H1 (cell line): ENCODE measurements at regions not wholly inside any gene's neighbourhood (a gene's known extent, or its start where the extent isn't known, plus 50 kb on each side); places are given as distances from the start of the nearest gene placed in this dataset.

ENCODE experiments used
- CTCF ChIA-PET: fragments of 300-600 bp; sonication (Branson Sonifier 250); formaldehyde crosslinking; loops from one replicate; lab custom pipeline; 2021; ENCODE audit not compliant: partially characterized antibody; lab: Charles Lee
- POLR2A ChIA-PET: fragments of 300-600 bp; sonication (Branson Sonifier 250); formaldehyde crosslinking; loops from one replicate; lab custom pipeline; 2021; ENCODE audit warnings: inconsistent platforms; ENCODE audit not compliant: partially characterized antibody; lab: Charles Lee
- DNase-seq, 2 experiments: peaks; one replicate each; pipeline versions ENCODE4 v3.0.0 to v3.0.0-alpha.2; 2010 to 2022; ENCODE audit warnings: low spot score in 2 of 2, low read depth in 1 of 2, mixed read lengths in 1 of 2
- FAIRE-seq: peaks from 2 replicates; lab custom pipeline; 2011; peaks lifted over from hg19 to GRCh38; lab: Jason Lieb, UNC
- H2AFZ ChIP-seq: 2 replicates; pipeline ENCODE4 v1.8.1; 2012; ENCODE audit warnings: low read length, inconsistent platforms
- H2AK5ac ChIP-seq: 2 replicates; pipeline ENCODE4 v1.6.1; 2013; ENCODE audit warnings: low read depth, low read length
- H2BK120ac ChIP-seq: replicated peaks from 2 replicates; pipeline ENCODE3; 2013; ENCODE audit warnings: low read depth, low read length, inconsistent platforms
- H2BK12ac ChIP-seq: 2 replicates; pipeline ENCODE4 v1.6.1; 2013; ENCODE audit warnings: low read depth, low read length
- H2BK15ac ChIP-seq: 2 replicates; pipeline ENCODE4 v1.6.1; 2013; ENCODE audit warnings: low read length
- H2BK20ac ChIP-seq: 2 replicates; pipeline ENCODE4 v1.6.1; 2013; ENCODE audit warnings: low read length
- H2BK5ac ChIP-seq: 2 replicates; pipeline ENCODE4 v1.6.1; 2013; ENCODE audit warnings: low read depth, low read length
- H3K14ac ChIP-seq: 2 replicates; pipeline ENCODE4 v1.6.1; 2013; ENCODE audit warnings: inconsistent platforms; ENCODE audit not compliant: insufficient read length
- H3K18ac ChIP-seq: 2 replicates; pipeline ENCODE4 v1.6.1; 2013; ENCODE audit warnings: low read length; ENCODE audit errors: extremely low read depth
- H3K23ac ChIP-seq: 2 replicates; pipeline ENCODE4 v1.6.1; 2013; ENCODE audit warnings: inconsistent platforms; ENCODE audit not compliant: insufficient read length
- H3K23me2 ChIP-seq: 2 replicates; pipeline ENCODE4 v1.6.1; 2013; ENCODE audit warnings: low read depth, low read length
- H3K27ac ChIP-seq: 2 replicates; pipeline ENCODE4 v1.6.1; 2011; ENCODE audit warnings: low read depth, low read length, inconsistent platforms
- H3K27me3 ChIP-seq, 4 experiments: replicated peaks in 1 of 4; 1 replicate in 1 of 4; 2 replicates in 3 of 4; pipeline versions ENCODE4 v1.6.1 to v1.8.1; 2011 to 2013; ENCODE audit warnings: low read length in 3 of 4, mild to moderate bottlenecking in 3 of 4, inconsistent platforms in 2 of 4, mixed read lengths in 2 of 4, moderate library complexity in 1 of 4; ENCODE audit not compliant: control insufficient read depth in 3 of 4, insufficient read depth in 3 of 4; ENCODE audit errors: extremely low read depth in 1 of 4
- H3K36me3 ChIP-seq, 4 experiments: 2 replicates each; pipeline versions ENCODE4 v1.6.1 to v1.8.1; 2011 to 2013; ENCODE audit warnings: mild to moderate bottlenecking in 4 of 4, low read length in 3 of 4, moderate library complexity in 2 of 4, control low read depth in 1 of 4, inconsistent platforms in 1 of 4; ENCODE audit not compliant: insufficient read depth in 4 of 4, control insufficient read depth in 2 of 4
- H3K4ac ChIP-seq: replicated peaks from 2 replicates; pipeline ENCODE3; 2013; ENCODE audit warnings: low read length, low read depth, mixed read lengths, inconsistent platforms; ENCODE audit not compliant: insufficient read length
- H3K4me1 ChIP-seq, 4 experiments: replicated peaks in 1 of 4; 1 replicate in 1 of 4; 2 replicates in 3 of 4; pipeline versions ENCODE4 v1.6.1 to v1.8.1; 2011 to 2013; ENCODE audit warnings: low read length in 3 of 4, inconsistent platforms in 2 of 4, mixed read lengths in 1 of 4; ENCODE audit not compliant: insufficient read depth in 4 of 4, control insufficient read depth in 3 of 4
- H3K4me2 ChIP-seq, 2 experiments: 2 replicates each; pipeline versions ENCODE4 v1.6.1 to v1.8.1; 2011 to 2013; ENCODE audit warnings: low read depth in 2 of 2, low read length in 2 of 2, control low read depth in 1 of 2, inconsistent platforms in 1 of 2, mild to moderate bottlenecking in 1 of 2; ENCODE audit not compliant: insufficient read depth in 1 of 2
- H3K4me3 ChIP-seq, 4 experiments: fragments of 200-600, 300-600 bp in 1 of 4; sonication (generic), shearing (Covaris generic), sonication (Bioruptor Twin) in 1 of 4; 2 replicates each; pipeline versions ENCODE4 v1.5.1 to v1.8.1; 2011 to 2016; ENCODE audit warnings: low read length in 4 of 4, low read depth in 3 of 4, control low read depth in 2 of 4, inconsistent platforms in 2 of 4, mild to moderate bottlenecking in 2 of 4, mixed read lengths in 1 of 4, moderate library complexity in 1 of 4; ENCODE audit not compliant: insufficient read depth in 2 of 4; ENCODE audit errors: extremely low read depth in 1 of 4
- H3K56ac ChIP-seq: replicated peaks from 2 replicates; pipeline ENCODE3; 2013; ENCODE audit warnings: low read depth, mild to moderate bottlenecking, mixed read lengths, low read length, inconsistent platforms; ENCODE audit not compliant: insufficient read length
- H3K79me1 ChIP-seq: 2 replicates; pipeline ENCODE4 v1.6.1; 2013; ENCODE audit warnings: low read depth, low read length, control low read depth
- H3K79me2 ChIP-seq, 2 experiments: 2 replicates each; pipeline versions ENCODE4 v1.6.1 to v1.8.1; 2012 to 2013; ENCODE audit warnings: low read length in 2 of 2, mild to moderate bottlenecking in 2 of 2, inconsistent platforms in 1 of 2; ENCODE audit not compliant: insufficient read depth in 2 of 2, control insufficient read depth in 1 of 2
- H3K9ac ChIP-seq, 4 experiments: replicated peaks in 1 of 4; 1 replicate in 1 of 4; 2 replicates in 3 of 4; pipeline versions ENCODE4 v1.6.1 to v1.8.1; 2011 to 2013; ENCODE audit warnings: low read depth in 3 of 4, low read length in 3 of 4, control low read depth in 2 of 4, mild to moderate bottlenecking in 2 of 4, moderate library complexity in 2 of 4, inconsistent platforms in 1 of 4; ENCODE audit errors: extremely low read depth in 1 of 4
- H3K9me3 ChIP-seq, 2 experiments: 2 replicates each; pipeline versions ENCODE4 v1.6.1 to v1.8.1; 2012 to 2013; ENCODE audit warnings: mild to moderate bottlenecking in 2 of 2, moderate library complexity in 2 of 2, control low read depth in 1 of 2, inconsistent platforms in 1 of 2, low read depth in 1 of 2, low read length in 1 of 2, mixed read lengths in 1 of 2; ENCODE audit not compliant: insufficient read depth in 2 of 2
- H4K20me1 ChIP-seq, 2 experiments: replicated peaks in 1 of 2; 2 replicates each; pipeline versions ENCODE3 to v1.8.1; 2011 to 2013; ENCODE audit warnings: inconsistent platforms in 2 of 2, low read length in 2 of 2, mild to moderate bottlenecking in 1 of 2; ENCODE audit not compliant: insufficient read depth in 2 of 2, control insufficient read depth in 1 of 2
- H4K5ac ChIP-seq: 2 replicates; pipeline ENCODE4 v1.6.1; 2013; ENCODE audit warnings: low read length, low read depth, mixed read lengths, inconsistent platforms; ENCODE audit not compliant: insufficient read length
- H4K8ac ChIP-seq: 2 replicates; pipeline ENCODE4 v1.8.0; 2013; ENCODE audit warnings: mild to moderate bottlenecking, moderate library complexity, low read length, inconsistent platforms; ENCODE audit not compliant: insufficient read depth; ENCODE audit errors: extremely low read depth
- H4K91ac ChIP-seq: replicated peaks from 2 replicates; pipeline ENCODE3; 2013; ENCODE audit warnings: low read length, mixed read lengths, inconsistent platforms; ENCODE audit not compliant: insufficient read length
- BACH1 ChIP-seq: IDR thresholded peaks from 2 replicates; pipeline ENCODE4 v1.6.1; 2012; ENCODE audit warnings: low read length, improper control_type of control experiment
- JUN ChIP-seq: IDR thresholded peaks from 2 replicates; pipeline ENCODE4 v1.6.1; 2011; ENCODE audit warnings: low read depth, mild to moderate bottlenecking, improper control_type of control experiment, low read length
- NANOG ChIP-seq: IDR thresholded peaks from 2 replicates; pipeline ENCODE4 v1.6.1; 2011; ENCODE audit warnings: low read length, low read depth, mild to moderate bottlenecking, inconsistent platforms; ENCODE audit not compliant: insufficient read depth, poor library complexity, severe bottlenecking
- SIN3A ChIP-seq, 2 experiments: IDR thresholded peaks in 1 of 2; conservative IDR thresholded peaks in 1 of 2; 2 replicates each; pipeline ENCODE4 v1.6.1; 2011 to 2012; ENCODE audit warnings: low read length in 2 of 2, improper control_type of control experiment in 1 of 2, low read depth in 1 of 2, mild to moderate bottlenecking in 1 of 2
- TCF12 ChIP-seq: IDR thresholded peaks from 2 replicates; pipeline ENCODE4 v1.6.1; 2011; ENCODE audit warnings: low read depth, mild to moderate bottlenecking, low read length
- WGBS, 2 experiments: shearing (Covaris generic) in 1 of 2; methylation state at CpG; one replicate each; pipeline versions ENCODE4 v1.1.6 to v1.1.7; 2013 to 2015; ENCODE audit warnings: low lambda C conversion rate in 2 of 2, mixed read lengths in 2 of 2, inconsistent platforms in 1 of 2, low coverage in 1 of 2, missing lambda C conversion rate in 1 of 2; ENCODE audit not compliant: insufficient replicate concordance in 2 of 2, insufficient coverage in 1 of 2, insufficient read length in 1 of 2; ENCODE audit errors: extremely low coverage in 1 of 2, missing lambda C conversion rate in 1 of 2; 5-methylcytosine and 5-hydroxymethylcytosine counted together

DNA sequence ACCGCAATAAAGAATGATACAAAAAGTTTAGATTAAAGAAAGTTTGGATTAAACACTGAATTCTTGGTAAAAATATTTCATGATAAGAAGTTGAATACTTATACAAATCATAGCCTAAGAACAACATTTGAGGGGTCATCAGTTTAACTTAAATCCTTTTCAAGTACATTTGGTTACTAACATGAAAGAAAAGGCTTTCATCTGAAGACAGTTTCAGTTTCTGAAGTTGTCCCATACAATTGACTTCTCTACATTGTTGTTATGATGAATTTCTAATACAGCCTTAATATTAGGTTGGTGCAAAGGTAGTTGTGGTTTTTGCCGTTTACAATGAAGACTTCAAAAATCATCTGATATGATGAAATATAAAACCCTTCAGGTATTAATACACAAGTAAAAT lies 317.5 kb upstream of the MAGI2 start:
- Histone ChIP-seq H2BK15ac (no peak overlapping the region), H3K4me1 (no peaks in the 10 kb centered on the region), H3K36me3 (no peaks in the 10 kb centered on the region), H3K14ac (no peak overlapping the region), H2BK12ac (no peak overlapping the region), H3K79me1 (no peaks in the 10 kb centered on the region), H3K23me2 (no peaks in the 10 kb centered on the region), H4K20me1 (no peaks in the 10 kb centered on the region), H3K27me3 (no peaks in the 10 kb centered on the region), H3K23ac (no peak overlapping the region), H4K8ac (no peak overlapping the region), H3K27ac (no peak overlapping the region), H4K91ac (no peak overlapping the region), H3K4ac (no peak overlapping the region), H3K18ac (no peak overlapping the region), H2BK120ac (no peak overlapping the region), H2BK5ac (no peak overlapping the region), H2AFZ (no peak overlapping the region), H3K9ac (no peak overlapping the region), H3K4me2 (no peak overlapping the region), H3K4me3 (no peak overlapping the region), H2AK5ac (no peak overlapping the region), H4K5ac (no peak overlapping the region), H2BK20ac (no peak overlapping the region), H3K9me3 (peaks cover 0 to 7% of the 10 kb centered on the region in 2 experiments; a peak in 1 of 4 replicates), H3K56ac (no peak overlapping the region), H3K79me2 (no peaks in the 10 kb centered on the region)
- no peak for FAIRE-seq
- ChIA-PET POLR2A (no interaction called here), CTCF (interaction anchor here (0.6 kb wide), 1 partner anchor 100 kb away, joined by 3 read pairs; no protein-coding TSS in a partner anchor)
- TF ChIP-seq NANOG (no peak), SIN3A (conservative IDR thresholded peaks at IDR 0.05 in 1 of 2, IDR thresholded peaks at IDR 0.05 in 1 of 2; ENCODE audit: low read depth in 1 of 2, low read length in 2 of 2) (no peak), JUN (no peak), BACH1 (no peak), TCF12 (no peak)
- 93% methylated on average over 2 of the region's 2 CpGs; no CpG with 5 or more reads in 1 of the 2 experiments for WGBS, 2 experiments
- no peak for DNase-seq
